Neural cell (in vitro differentiated cells): ENCODE measurements at regions not wholly inside any gene's neighbourhood (a gene's known extent, or its start where the extent isn't known, plus 50 kb on each side); places are given as distances from the start of the nearest gene placed in this dataset.

Experiments used
- CTCF ChIP-seq: fragments of 450-650 bp; IDR thresholded peaks from 2 replicates; pipeline ENCODE4 v1.5.1; 2014; ENCODE audit warnings: antibody characterized with exemption, mild to moderate bottlenecking, moderate library complexity; ENCODE audit not compliant: poor library complexity, severe bottlenecking
- MXI1 ChIP-seq: fragments of 450-650 bp; conservative IDR thresholded peaks from 2 replicates; pipeline ENCODE4 v1.6.1; 2014; ENCODE audit warnings: antibody characterized with exemption, mild to moderate bottlenecking; ENCODE audit not compliant: poor library complexity, severe bottlenecking

DNA sequence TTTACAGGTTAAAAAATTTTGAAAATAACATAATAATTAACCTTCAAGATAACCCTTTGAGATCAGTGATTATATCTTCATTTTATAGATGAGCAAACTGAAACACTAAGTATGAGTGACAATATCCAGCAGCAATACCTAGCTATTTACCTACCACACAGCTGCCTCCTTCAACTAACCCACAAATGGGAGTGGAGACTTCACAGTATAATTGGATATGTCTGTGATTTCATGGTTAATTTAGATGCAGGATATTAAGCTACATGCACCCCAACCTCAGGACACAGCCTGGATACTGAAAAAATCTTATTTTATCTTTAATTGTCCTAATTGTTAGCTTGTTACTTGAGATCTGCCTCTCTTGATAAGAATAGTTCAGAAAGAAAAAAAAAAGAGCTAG lies 297.2 kb upstream of the ANO5 start:
- TF ChIP-seq CTCF (no peak), MXI1 (no peak)
